Common myeloid progenitor, CD34-positive (primary cell): ENCODE measurements at regions not wholly inside any gene's neighbourhood (a gene's known extent, or its start where the extent isn't known, plus 50 kb on each side); places are given as distances from the start of the nearest gene placed in this dataset.
"Not testable (repeated sequence)": the region's sequence is repeated elsewhere in the genome, so short reads cannot be mapped to it uniquely, and the experiment has no call there.

Source experiments
- CTCF ChIA-PET: fragments of 350-600 bp; sonication (Branson Sonifier 250); formaldehyde crosslinking; loops from one replicate; lab custom pipeline; 2021; ENCODE audit warnings: antibody characterized with exemption; lab: Charles Lee
- POLR2A ChIA-PET: fragments of 350-600 bp; sonication (Branson Sonifier 250); formaldehyde crosslinking; loops from one replicate; lab custom pipeline; 2021; ENCODE audit warnings: antibody characterized with exemption; lab: Charles Lee
- DNase-seq, 3 donors: peaks; one replicate each; pipeline versions ENCODE4 v3.0.0 to v3.0.0-alpha.2; 2013
- H3K27ac ChIP-seq, 2 experiments: 1 replicate in 1 of 2; 2 replicates in 1 of 2; pipeline ENCODE4 v1.7.0; 2013; ENCODE audit warnings: inconsistent platforms in 2 of 2, low read length in 2 of 2, mild to moderate bottlenecking in 2 of 2, low read depth in 1 of 2, moderate library complexity in 1 of 2; ENCODE audit not compliant: severe bottlenecking in 2 of 2, insufficient read depth in 1 of 2, poor library complexity in 1 of 2
- H3K27me3 ChIP-seq, 5 experiments: replicated peaks in 2 of 5; 1 replicate in 3 of 5; 2 replicates in 2 of 5; pipeline versions ENCODE4 v1.6.1 to v1.7.0; 2013; ENCODE audit warnings: low read length in 4 of 5, mild to moderate bottlenecking in 2 of 5, moderate library complexity in 2 of 5, inconsistent platforms in 1 of 5; ENCODE audit not compliant: insufficient read depth in 5 of 5, control insufficient read depth in 4 of 5
- H3K36me3 ChIP-seq, 4 experiments: 1 replicate in 2 of 4; 2 replicates in 2 of 4; pipeline versions ENCODE4 v1.6.1 to v1.7.0; 2013; ENCODE audit warnings: low read length in 3 of 4, control low read depth in 1 of 4, mild to moderate bottlenecking in 1 of 4; ENCODE audit not compliant: control insufficient read depth in 4 of 4, insufficient read depth in 4 of 4
- H3K4me1 ChIP-seq, 4 experiments: 1 replicate in 3 of 4; 2 replicates in 1 of 4; pipeline versions ENCODE4 v1.6.1 to v1.7.1; 2013; ENCODE audit warnings: low read length in 3 of 4, mild to moderate bottlenecking in 3 of 4, control low read depth in 1 of 4, inconsistent platforms in 1 of 4, moderate library complexity in 1 of 4; ENCODE audit not compliant: control insufficient read depth in 4 of 4, insufficient read depth in 4 of 4; ENCODE audit errors: control extremely low read depth in 1 of 4
- H3K4me3 ChIP-seq, 7 experiments: 1 replicate in 4 of 7; 2 replicates in 3 of 7; pipeline versions ENCODE4 v1.5.1 to v1.7.0; 2013; ENCODE audit warnings: mild to moderate bottlenecking in 7 of 7, low read length in 6 of 7, moderate library complexity in 6 of 7, inconsistent platforms in 2 of 7, low read depth in 2 of 7, control low read depth in 1 of 7; ENCODE audit not compliant: insufficient read depth in 4 of 7, control insufficient read depth in 1 of 7; ENCODE audit errors: extremely low read depth in 1 of 7
- H3K9me3 ChIP-seq, 5 experiments: 1 replicate in 4 of 5; 2 replicates in 1 of 5; pipeline versions ENCODE4 v1.6.1 to v1.7.1; 2013; ENCODE audit warnings: low read length in 4 of 5, mild to moderate bottlenecking in 2 of 5, inconsistent platforms in 1 of 5, low read depth in 1 of 5, moderate library complexity in 1 of 5; ENCODE audit not compliant: control insufficient read depth in 4 of 5, insufficient read depth in 2 of 5; ENCODE audit errors: control extremely low read depth in 1 of 5
- WGBS: methylation state at CpG from one replicate; pipeline ENCODE4 v1.1.5; 2013; ENCODE audit not compliant: insufficient coverage; 5-methylcytosine and 5-hydroxymethylcytosine counted together

- 60% methylated on average over 5 of the region's 7 CpGs for WGBS
- Histone ChIP-seq H3K4me1 (peaks cover 37 to 59% (median 46%) of the 10 kb centered on the region in 4 experiments), H3K27ac (no peak overlapping the region)
These were observed 308.4 kb downstream of the RPLP1 start for GRCh38 chr15:69760890-69761568.

GRCh38 chr15:69762373-69763148 lies 309.9 kb downstream of the RPLP1 start:
- ChIA-PET CTCF (interaction anchor here (1.1 to 2.5 kb wide), 8 partner anchors 9 to 187 kb away, joined by 3 to 8 read pairs (median 3); no protein-coding TSS in a partner anchor), POLR2A (interaction anchor here (0.7 kb wide), 1 partner anchor 44 kb away, joined by 3 read pairs; no protein-coding TSS in a partner anchor)
- Histone ChIP-seq H3K27me3 (no peaks in the 10 kb centered on the region), H3K4me3 (no peak overlapping the region), H3K36me3 (no peaks in the 10 kb centered on the region), H3K4me1 (peaks cover 31 to 50% (median 41%) of the 10 kb centered on the region in 4 experiments), H3K9me3 (peaks cover 0 to 4% (median 0%) of the 10 kb centered on the region in 5 experiments), H3K27ac (no peak overlapping the region)
- 96% methylated on average over 2 of the region's 6 CpGs for WGBS
- peak in 1 of 3 donors; percentile 14 for DNase-seq

More at GRCh38 chr15:69760890-69761568, 308.4 kb downstream of the RPLP1 start:
- CTCF ChIA-PET = interaction anchor here (0.6 to 1.6 kb wide), 4 partner anchors 41 to 171 kb away, joined by 3 to 4 read pairs (median 3); no protein-coding TSS in a partner anchor
- Histone ChIP-seq H3K36me3 (no peaks in the 10 kb centered on the region), H3K27me3 (no peaks in the 10 kb centered on the region), H3K9me3 (no peaks in the 10 kb centered on the region), H3K4me3 (peak overlapping the region in 1 of 7 experiments; percentile 50)
- DNase-seq = peak; percentile 97 to 99 (median 98)
- POLR2A ChIA-PET = interaction anchor here (0.6 to 1.0 kb wide), 6 partner anchors 27 to 735 kb away, joined by 3 to 4 read pairs (median 3); no protein-coding TSS in a partner anchor

GRCh38 chr15:69763831-69764230 lies 311.2 kb downstream of the RPLP1 start:
- H3K27me3 ChIP-seq = no peaks in the 10 kb centered on the region
- no peak for DNase-seq
- no peak overlapping the region for H3K4me3 ChIP-seq
- 63% methylated on average over 1 of the region's 3 CpGs for WGBS
- no peak overlapping the region for H3K27ac ChIP-seq
- H3K4me1 ChIP-seq = peaks cover 22 to 39% (median 31%) of the 10 kb centered on the region in 4 experiments
- no peaks in the 10 kb centered on the region for H3K36me3 ChIP-seq
- ChIA-PET POLR2A (interaction anchor here (0.7 kb wide), 1 partner anchor 619 kb away, joined by 3 read pairs; no protein-coding TSS in a partner anchor), CTCF (interaction anchor here (0.7 to 2.5 kb wide), 5 partner anchors 17 to 188 kb away, joined by 3 to 8 read pairs (median 5); no protein-coding TSS in a partner anchor)
- H3K9me3 ChIP-seq = peaks cover 0 to 6% (median 0%) of the 10 kb centered on the region in 5 experiments

GRCh38 chr15:69766156-69766555 lies 313.5 kb downstream of the RPLP1 start:
- H3K4me3 ChIP-seq = no peak overlapping the region
- no peaks in the 10 kb centered on the region for H3K36me3 ChIP-seq
- DNase-seq = no peak
- CTCF ChIA-PET = no interaction called here
- POLR2A ChIA-PET = no interaction called here
- H3K27me3 ChIP-seq = no peaks in the 10 kb centered on the region
- H3K4me1 ChIP-seq = peaks cover 4 to 16% (median 10%) of the 10 kb centered on the region in 4 experiments
- no peak overlapping the region for H3K27ac ChIP-seq
- peaks cover 0 to 6% (median 0%) of the 10 kb centered on the region in 5 experiments for H3K9me3 ChIP-seq

GRCh38 chr15:69767191-69767590 lies 314.6 kb downstream of the RPLP1 start:
- DNase-seq = no peak
- H3K9me3 ChIP-seq = peaks cover 0 to 6% (median 0%) of the 10 kb centered on the region in 5 experiments
- 96% methylated on average over 2 of the region's 4 CpGs for WGBS
- no peak overlapping the region for H3K4me3 ChIP-seq
- no peaks in the 10 kb centered on the region for H3K36me3 ChIP-seq
- ChIA-PET CTCF (interaction anchor here (1.7 kb wide), 1 partner anchor 11 kb away, joined by 7 read pairs; no protein-coding TSS in a partner anchor), POLR2A (no interaction called here)
- H3K4me1 ChIP-seq = peaks cover 0 to 7% (median 3%) of the 10 kb centered on the region in 4 experiments
- no peaks in the 10 kb centered on the region for H3K27me3 ChIP-seq
- H3K27ac ChIP-seq = no peak overlapping the region

GRCh38 chr15:69769336-69769735 lies 316.7 kb downstream of the RPLP1 start:
- CTCF ChIA-PET, POLR2A ChIA-PET, DNase-seq, H3K4me1 ChIP-seq, H3K27me3 ChIP-seq, H3K4me3 ChIP-seq, H3K27ac ChIP-seq, H3K36me3 ChIP-seq, H3K9me3 ChIP-seq: not testable (repeated sequence)
- WGBS = 98% methylated on average over 5 of the region's 6 CpGs
